Ishikawa (cell line): ENCODE measurements at regions not wholly inside any gene's neighbourhood (a gene's known extent, or its start where the extent isn't known, plus 50 kb on each side); places are given as distances from the start of the nearest gene placed in this dataset.

ENCODE experiments used
- CEBPB ChIP-seq: IDR thresholded peaks from 2 replicates; pipeline ENCODE4 v1.6.1; 2012
- EGR1 ChIP-seq: IDR thresholded peaks from 2 replicates; pipeline ENCODE4 v1.6.1; 2012
- EP300 ChIP-seq: IDR thresholded peaks from 2 replicates; pipeline ENCODE4 v1.6.1; 2012; ENCODE audit warnings: borderline replicate concordance
- FOXM1 ChIP-seq: IDR thresholded peaks from 2 replicates; pipeline ENCODE4 v1.6.1; 2012; ENCODE audit warnings: low read depth, borderline replicate concordance
- NFIC ChIP-seq: IDR thresholded peaks from 2 replicates; pipeline ENCODE4 v1.6.1; 2012
- RAD21 ChIP-seq: IDR thresholded peaks from 2 replicates; pipeline ENCODE4 v1.6.1; 2012; ENCODE audit warnings: low read depth
- REST ChIP-seq: IDR thresholded peaks from 2 replicates; pipeline ENCODE4 v1.6.1; 2012; ENCODE audit warnings: low read depth, mild to moderate bottlenecking
- TAF1 ChIP-seq: IDR thresholded peaks from 2 replicates; pipeline ENCODE4 v1.6.1; 2012; ENCODE audit warnings: low read depth, mild to moderate bottlenecking
- USF1 ChIP-seq: IDR thresholded peaks from 2 replicates; pipeline ENCODE4 v1.6.1; 2012
- TF ChIP-seq, protein P1 (sequence below): IDR thresholded peaks from 2 replicates; pipeline ENCODE4 v1.6.1; 2012

- TF ChIP-seq, protein P1, sequence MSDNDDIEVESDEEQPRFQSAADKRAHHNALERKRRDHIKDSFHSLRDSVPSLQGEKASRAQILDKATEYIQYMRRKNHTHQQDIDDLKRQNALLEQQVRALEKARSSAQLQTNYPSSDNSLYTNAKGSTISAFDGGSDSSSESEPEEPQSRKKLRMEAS, result no peak
- TF ChIP-seq REST (no peak), NFIC (no peak), EP300 (no peak), USF1 (no peak), EGR1 (no peak), TAF1 (no peak), RAD21 (no peak), FOXM1 (no peak), CEBPB (no peak)
Measured at GRCh38 chr3:102361101-102361500, 73.7 kb upstream of the ZPLD1 start.
